ENCODE measurements at regions not wholly inside any gene's neighbourhood (a gene's known extent, or its start where the extent isn't known, plus 50 kb on each side); places are given as distances from the start of the nearest gene placed in this dataset.

GRCh38 chr6:160804639-160805038, 102.6 kb downstream of the PLG start:
- no peak for DNase-seq
- H3K79me2 ChIP-seq (ENCODE audit: insufficient read depth), result no peaks in the 10 kb centered on the region
- H3K27me3 ChIP-seq (ENCODE audit: insufficient read depth), result no peaks in the 10 kb centered on the region; the same call in 1 of the 2 replicates
- no peaks in the 10 kb centered on the region for H3K9me2 ChIP-seq
- 12% methylated on average over 4 of the region's 4 CpGs for WGBS (ENCODE audit: low lambda C conversion rate)
- TF ChIP-seq FOSL2 (IDR thresholded peaks at IDR 0.05; ENCODE audit: borderline replicate concordance, low read depth), result no peak
- no peak for TF ChIP-seq FOXJ3 (CRISPR knock-in tag; IDR thresholded peaks at IDR 0.05)
- no peaks in the 10 kb centered on the region for H3K4me1 ChIP-seq (ENCODE audit: control insufficient read depth in 1 of 2, insufficient read depth in 2 of 2, low read depth in 1 of 2, low read length in 1 of 2)
- H3K4me2 ChIP-seq, result no peak overlapping the region
- H3K27ac ChIP-seq (ENCODE audit: low read depth in 2 of 2, low read length in 1 of 2), result no peak overlapping the region
- no peak overlapping the region for H2AFZ ChIP-seq (ENCODE audit: low read depth)
- H4K20me1 ChIP-seq (ENCODE audit: insufficient read depth), result no peaks in the 10 kb centered on the region
- no peak overlapping the region for H3K4me3 ChIP-seq (ENCODE audit: low read depth in 2 of 2, low read length in 1 of 2)
- H3F3A ChIP-seq (replicated peaks; ENCODE audit: insufficient read depth), result no peaks in the 10 kb centered on the region
- H3K9ac ChIP-seq, result no peak overlapping the region
- H3K9me3 ChIP-seq, result no peaks in the 10 kb centered on the region
- POLR2A ChIA-PET, result no interaction called here
- no peaks in the 10 kb centered on the region for H3K36me3 ChIP-seq (replicated peaks in 1 of 2; ENCODE audit: control insufficient read depth in 1 of 2, insufficient read depth in 2 of 2, low read length in 1 of 2)
- CTCF ChIA-PET, result no interaction called here

DNA sequence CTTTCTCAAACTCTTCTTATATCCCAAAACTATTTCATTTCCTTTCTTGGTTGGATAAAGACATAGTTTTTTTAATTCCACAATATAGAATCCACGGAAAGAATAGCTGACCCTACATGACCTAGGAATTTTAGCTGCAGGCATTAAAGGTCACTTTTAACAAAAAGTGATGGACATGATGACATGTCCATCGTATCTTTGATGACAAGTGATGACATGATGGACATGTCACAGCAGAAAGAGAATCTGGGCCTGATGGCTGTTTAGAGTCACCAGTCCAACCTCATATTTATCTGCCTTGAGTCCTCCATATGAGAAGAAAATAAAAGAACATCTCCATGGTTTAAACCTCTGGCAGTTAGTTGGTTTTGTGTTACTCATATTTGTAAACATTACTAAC, 106.2 kb downstream of the PLG start:
- WGBS (ENCODE audit: low lambda C conversion rate), result 0% methylated on average over 2 of the region's 2 CpGs

GRCh38 chr6:160810238-160810637, 108.2 kb downstream of the PLG start:
- POLR2A ChIA-PET, result no interaction called here
- no peak for DNase-seq
- WGBS (ENCODE audit: low lambda C conversion rate), result 3% methylated on average over 3 of the region's 3 CpGs

More for the DNA sequence above, 106.2 kb downstream of the PLG start:
- ChIA-PET CTCF (no interaction called here), POLR2A (no interaction called here)
- Histone ChIP-seq H3K79me2 (ENCODE audit: insufficient read depth) (no peaks in the 10 kb centered on the region), H3K4me3 (ENCODE audit: low read depth in 2 of 2, low read length in 1 of 2) (no peak overlapping the region), H3K27ac (ENCODE audit: low read depth in 2 of 2, low read length in 1 of 2) (no peak overlapping the region), H3K9me3 (no peaks in the 10 kb centered on the region; the same call in 1 of the 2 replicates), H4K20me1 (ENCODE audit: insufficient read depth) (no peaks in the 10 kb centered on the region), H3K4me2 (no peak overlapping the region), H3K4me1 (ENCODE audit: control insufficient read depth in 1 of 2, insufficient read depth in 2 of 2, low read depth in 1 of 2, low read length in 1 of 2) (no peaks in the 10 kb centered on the region), H3K27me3 (ENCODE audit: insufficient read depth) (no peaks in the 10 kb centered on the region; the same call in 1 of the 2 replicates), H3K9ac (no peak overlapping the region), H3K9me2 (no peaks in the 10 kb centered on the region), H3F3A (replicated peaks; ENCODE audit: insufficient read depth) (no peaks in the 10 kb centered on the region), H2AFZ (ENCODE audit: low read depth) (no peak overlapping the region), H3K36me3 (replicated peaks in 1 of 2; ENCODE audit: control insufficient read depth in 1 of 2, insufficient read depth in 2 of 2, low read length in 1 of 2) (no peaks in the 10 kb centered on the region)
- TF ChIP-seq, protein P1, sequence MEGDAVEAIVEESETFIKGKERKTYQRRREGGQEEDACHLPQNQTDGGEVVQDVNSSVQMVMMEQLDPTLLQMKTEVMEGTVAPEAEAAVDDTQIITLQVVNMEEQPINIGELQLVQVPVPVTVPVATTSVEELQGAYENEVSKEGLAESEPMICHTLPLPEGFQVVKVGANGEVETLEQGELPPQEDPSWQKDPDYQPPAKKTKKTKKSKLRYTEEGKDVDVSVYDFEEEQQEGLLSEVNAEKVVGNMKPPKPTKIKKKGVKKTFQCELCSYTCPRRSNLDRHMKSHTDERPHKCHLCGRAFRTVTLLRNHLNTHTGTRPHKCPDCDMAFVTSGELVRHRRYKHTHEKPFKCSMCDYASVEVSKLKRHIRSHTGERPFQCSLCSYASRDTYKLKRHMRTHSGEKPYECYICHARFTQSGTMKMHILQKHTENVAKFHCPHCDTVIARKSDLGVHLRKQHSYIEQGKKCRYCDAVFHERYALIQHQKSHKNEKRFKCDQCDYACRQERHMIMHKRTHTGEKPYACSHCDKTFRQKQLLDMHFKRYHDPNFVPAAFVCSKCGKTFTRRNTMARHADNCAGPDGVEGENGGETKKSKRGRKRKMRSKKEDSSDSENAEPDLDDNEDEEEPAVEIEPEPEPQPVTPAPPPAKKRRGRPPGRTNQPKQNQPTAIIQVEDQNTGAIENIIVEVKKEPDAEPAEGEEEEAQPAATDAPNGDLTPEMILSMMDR (IDR thresholded peaks at IDR 0.05), result no peak
- TF ChIP-seq FOXJ3 (CRISPR knock-in tag; IDR thresholded peaks at IDR 0.05) (no peak), SIN3A (IDR thresholded peaks at IDR 0.05; ENCODE audit: borderline replicate concordance, low read depth, low read length) (no peak), RAD21 (IDR thresholded peaks at IDR 0.05; ENCODE audit: low read length) (no peak)
- DNase-seq, result no peak

More at GRCh38 chr6:160810238-160810637, 108.2 kb downstream of the PLG start:
- H3K36me3 ChIP-seq (replicated peaks in 1 of 2; ENCODE audit: control insufficient read depth in 1 of 2, insufficient read depth in 2 of 2, low read length in 1 of 2), result no peaks in the 10 kb centered on the region
- H3K27me3 ChIP-seq (ENCODE audit: insufficient read depth), result no peaks in the 10 kb centered on the region; the same call in 1 of the 2 replicates
- no peak overlapping the region for H3K9ac ChIP-seq
- H3K9me2 ChIP-seq, result no peaks in the 10 kb centered on the region
- H3K27ac ChIP-seq (ENCODE audit: low read depth in 2 of 2, low read length in 1 of 2), result no peak overlapping the region
- H3K4me1 ChIP-seq (ENCODE audit: control insufficient read depth in 1 of 2, insufficient read depth in 2 of 2, low read depth in 1 of 2, low read length in 1 of 2), result no peaks in the 10 kb centered on the region
- H3K9me3 ChIP-seq, result no peaks in the 10 kb centered on the region; the same call in 1 of the 2 replicates
- H3K4me3 ChIP-seq (ENCODE audit: low read depth in 2 of 2, low read length in 1 of 2), result no peak overlapping the region
- no peak overlapping the region for H3K4me2 ChIP-seq
- H3K79me2 ChIP-seq (ENCODE audit: insufficient read depth), result no peaks in the 10 kb centered on the region
- TF ChIP-seq NRF1 (IDR thresholded peaks at IDR 0.05; ENCODE audit: low read depth, low read length) (no peak), JUND (IDR thresholded peaks at IDR 0.05) (no peak), TEAD4 (IDR thresholded peaks at IDR 0.05; ENCODE audit: borderline replicate concordance, insufficient read depth) (no peak), SMC3 (IDR thresholded peaks at IDR 0.05; ENCODE audit: low read depth, low read length) (no peak), SIN3A (IDR thresholded peaks at IDR 0.05; ENCODE audit: borderline replicate concordance, low read depth, low read length) (no peak)
- TF ChIP-seq, protein P2, sequence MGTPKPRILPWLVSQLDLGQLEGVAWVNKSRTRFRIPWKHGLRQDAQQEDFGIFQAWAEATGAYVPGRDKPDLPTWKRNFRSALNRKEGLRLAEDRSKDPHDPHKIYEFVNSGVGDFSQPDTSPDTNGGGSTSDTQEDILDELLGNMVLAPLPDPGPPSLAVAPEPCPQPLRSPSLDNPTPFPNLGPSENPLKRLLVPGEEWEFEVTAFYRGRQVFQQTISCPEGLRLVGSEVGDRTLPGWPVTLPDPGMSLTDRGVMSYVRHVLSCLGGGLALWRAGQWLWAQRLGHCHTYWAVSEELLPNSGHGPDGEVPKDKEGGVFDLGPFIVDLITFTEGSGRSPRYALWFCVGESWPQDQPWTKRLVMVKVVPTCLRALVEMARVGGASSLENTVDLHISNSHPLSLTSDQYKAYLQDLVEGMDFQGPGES (IDR thresholded peaks at IDR 0.05; ENCODE audit: low read depth, low read length), result no peak
- TF ChIP-seq, protein P3, sequence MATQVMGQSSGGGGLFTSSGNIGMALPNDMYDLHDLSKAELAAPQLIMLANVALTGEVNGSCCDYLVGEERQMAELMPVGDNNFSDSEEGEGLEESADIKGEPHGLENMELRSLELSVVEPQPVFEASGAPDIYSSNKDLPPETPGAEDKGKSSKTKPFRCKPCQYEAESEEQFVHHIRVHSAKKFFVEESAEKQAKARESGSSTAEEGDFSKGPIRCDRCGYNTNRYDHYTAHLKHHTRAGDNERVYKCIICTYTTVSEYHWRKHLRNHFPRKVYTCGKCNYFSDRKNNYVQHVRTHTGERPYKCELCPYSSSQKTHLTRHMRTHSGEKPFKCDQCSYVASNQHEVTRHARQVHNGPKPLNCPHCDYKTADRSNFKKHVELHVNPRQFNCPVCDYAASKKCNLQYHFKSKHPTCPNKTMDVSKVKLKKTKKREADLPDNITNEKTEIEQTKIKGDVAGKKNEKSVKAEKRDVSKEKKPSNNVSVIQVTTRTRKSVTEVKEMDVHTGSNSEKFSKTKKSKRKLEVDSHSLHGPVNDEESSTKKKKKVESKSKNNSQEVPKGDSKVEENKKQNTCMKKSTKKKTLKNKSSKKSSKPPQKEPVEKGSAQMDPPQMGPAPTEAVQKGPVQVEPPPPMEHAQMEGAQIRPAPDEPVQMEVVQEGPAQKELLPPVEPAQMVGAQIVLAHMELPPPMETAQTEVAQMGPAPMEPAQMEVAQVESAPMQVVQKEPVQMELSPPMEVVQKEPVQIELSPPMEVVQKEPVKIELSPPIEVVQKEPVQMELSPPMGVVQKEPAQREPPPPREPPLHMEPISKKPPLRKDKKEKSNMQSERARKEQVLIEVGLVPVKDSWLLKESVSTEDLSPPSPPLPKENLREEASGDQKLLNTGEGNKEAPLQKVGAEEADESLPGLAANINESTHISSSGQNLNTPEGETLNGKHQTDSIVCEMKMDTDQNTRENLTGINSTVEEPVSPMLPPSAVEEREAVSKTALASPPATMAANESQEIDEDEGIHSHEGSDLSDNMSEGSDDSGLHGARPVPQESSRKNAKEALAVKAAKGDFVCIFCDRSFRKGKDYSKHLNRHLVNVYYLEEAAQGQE (IDR thresholded peaks at IDR 0.05; ENCODE audit: low read depth, low read length), result no peak
- CTCF ChIA-PET, result interaction anchor here (1.2 kb wide), 1 partner anchor 9 kb away, joined by 3 read pairs; no protein-coding TSS in a partner anchor
- no peaks in the 10 kb centered on the region for H3F3A ChIP-seq (replicated peaks; ENCODE audit: insufficient read depth)
- no peaks in the 10 kb centered on the region for H4K20me1 ChIP-seq (ENCODE audit: insufficient read depth)
- no peak overlapping the region for H2AFZ ChIP-seq (ENCODE audit: low read depth)
